ENCODE measurements at regions not wholly inside any gene's neighbourhood (a gene's known extent, or its start where the extent isn't known, plus 50 kb on each side); places are given as distances from the start of the nearest gene placed in this dataset.

DNA sequence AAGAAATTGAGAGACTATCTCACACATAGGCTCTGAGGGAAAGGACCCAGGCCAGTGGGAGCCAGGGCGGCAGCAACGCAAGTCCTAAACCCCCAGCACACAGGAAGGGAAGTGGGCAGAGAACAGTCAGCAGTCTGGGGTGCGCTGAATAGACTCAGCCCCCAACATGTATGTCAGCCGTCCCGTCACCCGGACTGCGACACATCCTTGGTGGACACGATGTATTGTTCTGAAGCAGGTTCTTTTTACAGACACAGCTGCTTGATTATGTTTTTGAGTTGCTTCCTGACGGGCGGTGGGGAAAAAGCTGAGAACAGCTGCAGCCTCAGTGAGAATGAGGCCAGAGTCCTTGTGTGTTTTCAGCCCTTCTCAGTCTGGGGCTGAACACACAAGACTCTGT lies 64.1 kb upstream of the CXCL14 start:
- Histone ChIP-seq H3K36me3 (no peaks in the 10 kb centered on the region), H3K9me3 (no peaks in the 10 kb centered on the region), H3K4me1 (peaks cover 0 to 9% (median 0%) of the 10 kb centered on the region in 6 donors), H3K4me3 (no peak overlapping the region), H3K27me3 (replicated peaks in 1 of 7) (peaks cover 0 to 5% (median 0%) of the 10 kb centered on the region in 7 donors), H3K27ac (no peak overlapping the region)
- intact Hi-C loops (cut with DNase I; ENCODE audit: low total_unique reads), result no loop called here
- TF ChIP-seq CTCF (IDR thresholded peaks at IDR 0.05 in 8 of 11, conservative IDR thresholded peaks at IDR 0.05 in 3 of 11), result no peak
- no peak for TF ChIP-seq POLR2AphosphoS5 (IDR thresholded peaks at IDR 0.05)
- TF ChIP-seq POLR2A (IDR thresholded peaks at IDR 0.05), result no peak
- WGBS, 5 donors, result 84 to 91% (median 88%) methylated on average over 10 of the region's 10 CpGs
- no peak for DNase-seq

- H3K9me3 ChIP-seq, result no peaks in the 10 kb centered on the region
- peaks cover 0 to 7% (median 0%) of the 10 kb centered on the region in 7 donors for H3K27me3 ChIP-seq (replicated peaks in 1 of 7)
- peaks cover 0 to 9% (median 0%) of the 10 kb centered on the region in 6 donors for H3K4me1 ChIP-seq
- H3K27ac ChIP-seq, result no peak overlapping the region
- H3K4me3 ChIP-seq, result no peak overlapping the region
- no peak for DNase-seq
- intact Hi-C loops (cut with DNase I; ENCODE audit: low total_unique reads), result no loop called here
- TF ChIP-seq CTCF (IDR thresholded peaks at IDR 0.05 in 8 of 11, conservative IDR thresholded peaks at IDR 0.05 in 3 of 11), result no peak
- TF ChIP-seq POLR2A (IDR thresholded peaks at IDR 0.05), result no peak
- TF ChIP-seq POLR2AphosphoS5 (IDR thresholded peaks at IDR 0.05), result no peak
- no peaks in the 10 kb centered on the region for H3K36me3 ChIP-seq
- WGBS, 5 donors, result 67 to 83% (median 78%) methylated on average over 3 of the region's 3 CpGs
Measured at GRCh38 chr5:135642488-135642870, 63.7 kb upstream of the CXCL14 start.

DNA sequence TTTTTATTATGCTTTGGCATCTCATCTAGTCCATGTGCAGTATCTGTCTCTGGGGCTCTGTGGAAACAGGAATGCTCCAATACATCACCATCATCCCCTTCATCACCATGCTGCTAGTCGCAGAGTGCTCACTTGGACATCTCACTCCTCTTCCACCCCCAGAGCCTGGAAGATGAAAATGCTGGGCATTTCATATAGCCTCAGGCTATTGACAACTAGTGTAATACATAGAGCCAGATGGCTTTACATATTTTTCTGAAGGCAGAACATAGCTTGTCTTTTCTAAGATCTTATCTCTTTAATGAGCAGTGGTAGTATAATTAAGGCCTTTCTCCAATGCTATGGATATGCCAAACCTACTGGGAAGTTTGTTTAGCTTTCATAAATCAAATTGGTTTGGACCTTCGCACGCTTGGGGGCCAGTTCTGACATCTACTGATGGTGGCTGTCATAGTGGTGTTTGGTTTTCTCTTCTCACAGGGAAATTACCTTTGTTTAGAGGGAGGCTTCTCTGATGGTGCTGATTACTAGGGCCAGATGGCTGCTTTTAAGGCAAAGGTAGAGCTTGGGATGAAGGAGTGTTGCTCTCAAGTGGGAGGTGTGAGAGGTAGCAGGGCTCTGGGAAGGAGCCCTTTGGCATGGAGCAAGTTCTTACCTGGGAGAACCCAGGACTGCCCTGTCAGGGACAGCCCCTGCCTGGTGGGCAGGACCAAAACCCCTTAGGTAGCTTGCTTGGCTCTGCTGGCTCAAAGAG lies 63.1 kb upstream of the CXCL14 start:
- intact Hi-C loops (cut with DNase I; ENCODE audit: low total_unique reads), result no loop called here
- Histone ChIP-seq H3K9me3 (no peaks in the 10 kb centered on the region), H3K4me1 (peaks cover 0 to 9% (median 0%) of the 10 kb centered on the region in 6 donors), H3K4me3 (no peak overlapping the region), H3K27ac (no peak overlapping the region), H3K36me3 (no peaks in the 10 kb centered on the region), H3K27me3 (replicated peaks in 1 of 7) (peaks cover 0 to 13% (median 0%) of the 10 kb centered on the region in 7 donors)
- no peak for DNase-seq
- WGBS, 5 donors, result 60 to 87% (median 80%) methylated on average over 3 of the region's 3 CpGs
- no peak for TF ChIP-seq POLR2AphosphoS5 (IDR thresholded peaks at IDR 0.05)
- TF ChIP-seq CTCF (IDR thresholded peaks at IDR 0.05 in 8 of 11, conservative IDR thresholded peaks at IDR 0.05 in 3 of 11), result no peak
- TF ChIP-seq POLR2A (IDR thresholded peaks at IDR 0.05), result no peak

DNA sequence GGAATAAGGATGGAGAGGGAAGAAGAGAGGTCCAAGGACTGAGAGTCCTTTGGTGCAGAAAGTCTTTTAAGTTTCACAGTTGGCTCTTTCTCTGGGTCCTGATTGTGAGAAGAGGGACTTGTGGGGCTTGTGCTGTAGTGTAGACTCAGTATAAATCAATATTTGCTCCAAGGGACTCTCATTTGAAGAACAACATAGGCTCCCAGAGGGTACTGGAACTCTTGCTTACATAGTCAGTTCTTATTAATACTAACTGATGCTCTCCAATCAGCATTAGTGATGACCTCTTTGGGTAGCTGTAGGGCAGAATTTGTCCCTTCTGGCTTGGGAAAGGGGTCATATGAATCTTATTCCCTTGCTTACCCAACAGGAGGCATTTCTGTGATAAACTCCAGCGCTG lies 62.5 kb upstream of the CXCL14 start:
- Histone ChIP-seq H3K27ac (no peak overlapping the region), H3K36me3 (no peaks in the 10 kb centered on the region), H3K9me3 (no peaks in the 10 kb centered on the region), H3K27me3 (replicated peaks in 1 of 7) (peaks cover 0 to 13% (median 0%) of the 10 kb centered on the region in 7 donors), H3K4me3 (no peak overlapping the region), H3K4me1 (peaks cover 0 to 8% (median 0%) of the 10 kb centered on the region in 6 donors)
- TF ChIP-seq CTCF (IDR thresholded peaks at IDR 0.05 in 8 of 11, conservative IDR thresholded peaks at IDR 0.05 in 3 of 11), result no peak
- intact Hi-C loops (cut with DNase I; ENCODE audit: low total_unique reads), result no loop called here
- no peak for DNase-seq
- WGBS, 5 donors, result 68 to 96% (median 89%) methylated on average over 1 of the region's 1 CpG
